Osteocyte (in vitro differentiated cells): ENCODE measurements at regions not wholly inside any gene's neighbourhood (a gene's known extent, or its start where the extent isn't known, plus 50 kb on each side); places are given as distances from the start of the nearest gene placed in this dataset.

ENCODE experiments used
- DNase-seq: peaks from one replicate; pipeline ENCODE4 v3.0.0; 2021; ENCODE audit warnings: mixed read lengths; ENCODE audit not compliant: unreplicated experiment; ENCODE audit errors: extremely low spot score
- H3K27ac Mint-ChIP-seq: one replicate; pipeline ENCODE4 v1.8.0; 2021; ENCODE audit warnings: mild to moderate bottlenecking, mixed read lengths; ENCODE audit not compliant: unreplicated experiment
- H3K27me3 Mint-ChIP-seq: one replicate; pipeline ENCODE4 v1.8.0; 2021; ENCODE audit warnings: mixed read lengths; ENCODE audit not compliant: unreplicated experiment
- H3K36me3 Mint-ChIP-seq: one replicate; pipeline ENCODE4 v1.8.0; 2021; ENCODE audit warnings: mixed read lengths; ENCODE audit not compliant: unreplicated experiment
- H3K4me1 Mint-ChIP-seq: one replicate; pipeline ENCODE4 v1.8.0; 2021; ENCODE audit warnings: mixed read lengths; ENCODE audit not compliant: unreplicated experiment
- H3K4me3 Mint-ChIP-seq: one replicate; pipeline ENCODE4 v1.8.0; 2021; ENCODE audit warnings: mild to moderate bottlenecking, moderate library complexity, mixed read lengths; ENCODE audit not compliant: unreplicated experiment
- H3K9me3 Mint-ChIP-seq: one replicate; pipeline ENCODE4 v1.8.0; 2021; ENCODE audit warnings: mixed read lengths; ENCODE audit not compliant: unreplicated experiment
- CTCF ChIP-seq: fragments of 200-600 bp; sonication (generic); IDR thresholded peaks from 2 replicates; pipeline ENCODE4 v1.5.0; 2021; ENCODE audit warnings: antibody characterized with exemption, mild to moderate bottlenecking, moderate library complexity

GRCh38 chr5:156019130-156019529 lies 307.8 kb upstream of the SGCD start:
- Mint-ChIP-seq H3K9me3 (no peaks in the 10 kb centered on the region), H3K4me1 (peaks cover 5% of the 10 kb centered on the region), H3K27me3 (peaks cover 2% of the 10 kb centered on the region), H3K36me3 (no peaks in the 10 kb centered on the region), H3K27ac (no peak overlapping the region), H3K4me3 (no peak overlapping the region)
- TF ChIP-seq CTCF = no peak
- no peak for DNase-seq

GRCh38 chr5:156019571-156020180 lies 307.3 kb upstream of the SGCD start:
- Mint-ChIP-seq H3K4me3 (no peak overlapping the region), H3K27ac (no peak overlapping the region), H3K4me1 (peaks cover 5% of the 10 kb centered on the region), H3K9me3 (no peaks in the 10 kb centered on the region), H3K27me3 (peaks cover 2% of the 10 kb centered on the region), H3K36me3 (no peaks in the 10 kb centered on the region)
- no peak for TF ChIP-seq CTCF
- no peak for DNase-seq

- no peak for DNase-seq
- Mint-ChIP-seq H3K36me3 (no peaks in the 10 kb centered on the region), H3K4me1 (peaks cover 5% of the 10 kb centered on the region), H3K27me3 (peaks cover 2% of the 10 kb centered on the region), H3K27ac (no peak overlapping the region), H3K9me3 (no peaks in the 10 kb centered on the region), H3K4me3 (no peak overlapping the region)
- TF ChIP-seq CTCF = no peak
These were observed 306.3 kb upstream of the SGCD start for GRCh38 chr5:156020647-156021046.

GRCh38 chr5:156021866-156022265 lies 305.1 kb upstream of the SGCD start:
- DNase-seq = no peak
- Mint-ChIP-seq H3K9me3 (peaks cover 9% of the 10 kb centered on the region), H3K4me3 (no peak overlapping the region), H3K27ac (no peak overlapping the region), H3K4me1 (peaks cover 5% of the 10 kb centered on the region), H3K36me3 (no peaks in the 10 kb centered on the region), H3K27me3 (peaks cover 2% of the 10 kb centered on the region)
- no peak for TF ChIP-seq CTCF

- no peak for TF ChIP-seq CTCF
- H3K27me3 Mint-ChIP-seq = peaks cover 2% of the 10 kb centered on the region
These were observed 301.3 kb upstream of the SGCD start for GRCh38 chr5:156025656-156026055.

More at GRCh38 chr5:156025656-156026055, 301.3 kb upstream of the SGCD start:
- H3K9me3 Mint-ChIP-seq = peaks cover 9% of the 10 kb centered on the region
- no peak for DNase-seq
- no peaks in the 10 kb centered on the region for H3K36me3 Mint-ChIP-seq
- peaks cover 3% of the 10 kb centered on the region for H3K4me1 Mint-ChIP-seq
- H3K27ac Mint-ChIP-seq = no peak overlapping the region
- H3K4me3 Mint-ChIP-seq = no peak overlapping the region
